Nephron (organoid): ENCODE measurements at regions not wholly inside any gene's neighbourhood (a gene's known extent, or its start where the extent isn't known, plus 50 kb on each side); places are given as distances from the start of the nearest gene placed in this dataset.

Source experiments
- H3K27ac Mint-ChIP-seq, 3 experiments: 2 replicates each; pipeline ENCODE4 v1.8.0; 2020; ENCODE audit warnings: mixed read lengths in 3 of 3, mild to moderate bottlenecking in 2 of 3, moderate library complexity in 1 of 3
- H3K27me3 Mint-ChIP-seq: 2 replicates; pipeline ENCODE4 v1.8.0; 2021; ENCODE audit warnings: low read depth, mild to moderate bottlenecking, moderate library complexity, mixed read lengths
- H3K36me3 Mint-ChIP-seq: 2 replicates; pipeline ENCODE4 v1.8.0; 2020; ENCODE audit warnings: low read depth, mixed read lengths
- H3K4me1 Mint-ChIP-seq: 2 replicates; pipeline ENCODE4 v1.8.0; 2020; ENCODE audit warnings: mixed read lengths
- H3K4me3 Mint-ChIP-seq, 3 experiments: 2 replicates each; pipeline ENCODE4 v1.8.0; 2020; ENCODE audit warnings: mild to moderate bottlenecking in 3 of 3, mixed read lengths in 3 of 3, moderate library complexity in 2 of 3
- H3K9me3 Mint-ChIP-seq: 2 replicates; pipeline ENCODE4 v1.8.0; 2020; ENCODE audit warnings: mixed read lengths
- CTCF ChIP-seq, 3 experiments: fragments of 200-600 bp; sonication (generic); IDR thresholded peaks; one replicate each; pipeline ENCODE4 v1.5.0; 2021; ENCODE audit warnings: antibody characterized with exemption in 3 of 3; ENCODE audit not compliant: unreplicated experiment in 3 of 3

DNA sequence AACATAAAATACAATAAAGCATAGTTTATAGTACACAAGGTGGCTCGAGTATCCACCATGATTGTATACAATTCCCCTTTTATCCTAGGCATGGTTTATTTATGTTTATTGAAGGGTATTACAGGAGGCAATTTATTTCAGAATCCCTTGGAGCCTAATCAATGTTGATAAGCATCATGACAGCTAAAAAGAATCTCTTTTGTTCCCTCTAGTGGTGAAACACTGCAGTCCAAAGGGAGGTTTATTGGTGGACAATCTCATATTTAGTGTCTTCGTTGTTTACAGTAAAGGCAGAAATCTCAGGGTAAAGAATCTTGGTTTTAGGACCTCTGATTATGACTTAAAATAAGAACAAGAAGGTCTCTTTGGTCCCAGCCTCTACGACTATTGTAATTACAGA, 1712.5 kb downstream of the C4orf33 start:
- H3K36me3 Mint-ChIP-seq, result no peaks in the 10 kb centered on the region
- no peaks in the 10 kb centered on the region for H3K27me3 Mint-ChIP-seq
- H3K4me1 Mint-ChIP-seq, result peaks cover 4% of the 10 kb centered on the region
- peak; percentile 49 to 69 (median 53) for TF ChIP-seq CTCF (IDR thresholded peaks at IDR 0.05; ENCODE audit: unreplicated experiment in 3 of 3)
- H3K27ac Mint-ChIP-seq, result no peak overlapping the region
- H3K4me3 Mint-ChIP-seq, result no peak overlapping the region
- peaks cover 13% of the 10 kb centered on the region for H3K9me3 Mint-ChIP-seq

DNA sequence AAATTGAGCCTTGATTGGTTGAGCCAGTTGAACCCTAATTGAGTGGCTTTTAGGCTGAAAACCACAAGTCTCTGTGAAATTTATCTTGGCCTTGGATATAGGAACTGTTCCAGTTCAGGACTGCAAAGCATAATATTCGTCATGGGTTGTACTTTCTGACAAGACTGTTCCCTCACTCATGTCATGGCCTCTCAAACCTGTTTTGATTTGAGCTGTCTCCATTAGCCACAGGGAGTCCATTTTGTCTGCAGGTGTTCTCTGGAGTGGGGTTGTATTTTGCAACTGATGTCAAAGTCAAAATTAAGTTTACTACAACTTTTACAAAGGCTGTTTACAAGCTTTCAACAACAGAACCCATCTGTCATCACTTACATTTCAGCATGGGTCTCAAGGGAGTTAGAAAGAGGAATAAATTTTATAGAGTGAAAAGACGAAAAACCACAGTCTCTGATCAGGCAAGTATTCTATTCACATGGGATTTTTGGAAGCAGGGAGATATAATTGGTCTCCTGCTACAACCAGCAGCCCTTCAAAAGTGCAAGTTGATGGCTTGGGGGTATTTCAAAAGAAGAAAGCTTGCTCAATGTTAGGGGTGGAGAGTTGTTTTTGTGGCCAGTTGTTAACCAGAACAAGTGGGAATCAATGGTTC, 1716.3 kb downstream of the C4orf33 start:
- no peak overlapping the region for H3K27ac Mint-ChIP-seq
- no peak for TF ChIP-seq CTCF (IDR thresholded peaks at IDR 0.05; ENCODE audit: unreplicated experiment in 3 of 3)
- H3K9me3 Mint-ChIP-seq, result peaks cover 13% of the 10 kb centered on the region

DNA sequence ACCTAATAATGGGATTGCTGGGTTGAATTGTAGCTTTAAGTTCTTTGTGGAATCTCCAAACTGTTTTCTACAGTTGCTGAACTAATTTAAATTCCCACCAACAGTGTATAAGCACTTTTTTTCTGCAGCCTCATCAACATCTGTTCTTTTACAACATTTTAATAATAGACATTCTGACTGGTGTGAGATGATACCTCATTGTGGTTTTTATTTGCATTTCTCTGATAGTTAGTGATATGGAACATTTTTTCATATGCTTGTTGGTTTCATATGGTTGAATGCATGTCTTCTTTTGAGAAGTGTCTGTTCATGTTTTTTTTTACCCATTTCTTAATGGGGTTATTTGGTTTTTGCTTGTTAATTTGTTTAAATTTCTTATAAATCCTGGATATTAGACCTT, 1718.9 kb downstream of the C4orf33 start:
- no peak for TF ChIP-seq CTCF (IDR thresholded peaks at IDR 0.05; ENCODE audit: unreplicated experiment in 3 of 3)
- Mint-ChIP-seq H3K9me3 (peaks cover 13% of the 10 kb centered on the region), H3K4me1 (no peaks in the 10 kb centered on the region), H3K36me3 (no peaks in the 10 kb centered on the region), H3K27ac (no peak overlapping the region), H3K27me3 (no peaks in the 10 kb centered on the region), H3K4me3 (no peak overlapping the region)

More for the DNA sequence above, 1716.3 kb downstream of the C4orf33 start:
- Mint-ChIP-seq H3K4me1 (peaks cover 4% of the 10 kb centered on the region), H3K27me3 (no peaks in the 10 kb centered on the region), H3K36me3 (no peaks in the 10 kb centered on the region), H3K4me3 (no peak overlapping the region)

DNA sequence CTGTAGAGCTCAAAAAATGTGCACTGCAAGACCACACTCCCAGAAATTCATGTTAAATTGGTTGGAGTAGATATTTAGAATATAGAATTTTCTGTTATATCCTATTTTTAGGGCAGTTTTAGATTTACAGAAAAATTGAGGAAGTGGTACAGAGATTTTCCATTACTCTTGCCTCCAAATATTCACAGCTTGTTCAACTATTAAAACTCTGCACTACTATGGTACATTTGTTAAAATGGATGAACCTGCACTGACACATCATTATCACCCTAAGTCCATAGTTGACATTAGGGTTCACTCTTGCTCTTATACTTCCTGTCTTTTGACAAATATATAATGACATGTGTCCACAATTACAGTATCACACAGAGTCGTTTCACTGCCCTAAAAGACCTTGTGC, 1724.5 kb downstream of the C4orf33 start:
- no peak overlapping the region for H3K27ac Mint-ChIP-seq
- no peak for TF ChIP-seq CTCF (IDR thresholded peaks at IDR 0.05; ENCODE audit: unreplicated experiment in 3 of 3)
- H3K4me3 Mint-ChIP-seq, result no peak overlapping the region
- H3K27me3 Mint-ChIP-seq, result no peaks in the 10 kb centered on the region
- no peaks in the 10 kb centered on the region for H3K4me1 Mint-ChIP-seq
- H3K36me3 Mint-ChIP-seq, result no peaks in the 10 kb centered on the region
- H3K9me3 Mint-ChIP-seq, result peaks cover 10% of the 10 kb centered on the region

- no peak overlapping the region for H3K27ac Mint-ChIP-seq
- no peak overlapping the region for H3K4me3 Mint-ChIP-seq
- TF ChIP-seq CTCF (IDR thresholded peaks at IDR 0.05; ENCODE audit: unreplicated experiment in 3 of 3), result no peak
- no peaks in the 10 kb centered on the region for H3K4me1 Mint-ChIP-seq
- no peaks in the 10 kb centered on the region for H3K36me3 Mint-ChIP-seq
- no peaks in the 10 kb centered on the region for H3K27me3 Mint-ChIP-seq
- no peaks in the 10 kb centered on the region for H3K9me3 Mint-ChIP-seq
Observed at GRCh38 chr4:130825284-130825683, 1729.3 kb downstream of the C4orf33 start.

DNA sequence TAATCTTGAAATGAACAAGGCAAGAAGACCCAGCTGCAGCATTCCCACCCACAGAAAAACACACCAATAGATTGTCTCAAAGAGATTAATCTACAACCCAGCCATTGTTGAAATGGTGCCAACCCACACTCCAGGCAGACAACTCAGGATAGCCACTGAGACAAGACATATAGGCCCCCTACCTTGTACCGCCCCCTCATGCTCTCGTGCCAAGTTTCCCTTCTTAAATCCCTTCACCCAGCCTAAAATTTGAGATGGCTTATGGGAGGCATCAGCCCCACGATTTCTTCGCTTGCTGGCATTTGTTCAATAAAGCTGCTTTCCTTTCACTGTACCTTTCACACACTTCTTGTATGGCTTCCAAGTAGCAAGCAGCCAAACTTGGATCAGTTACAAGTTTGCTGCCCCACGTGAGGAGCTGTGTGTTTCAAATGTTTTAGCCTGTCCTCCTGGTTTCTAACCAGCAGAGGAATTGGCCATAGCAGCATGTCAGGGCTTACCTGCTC, 1754.1 kb downstream of the C4orf33 start:
- Mint-ChIP-seq H3K4me1 (peaks cover 32% of the 10 kb centered on the region), H3K27me3 (no peaks in the 10 kb centered on the region), H3K9me3 (peaks cover 3% of the 10 kb centered on the region), H3K36me3 (no peaks in the 10 kb centered on the region), H3K4me3 (peak overlapping the region in 2 of 3 experiments; percentile 49 to 66), H3K27ac (peak overlapping the region; percentile 91 to 98 (median 95))
- no peak for TF ChIP-seq CTCF (IDR thresholded peaks at IDR 0.05; ENCODE audit: unreplicated experiment in 3 of 3)
